HG03108 (cell line): ENCODE measurements at regions not wholly inside any gene's neighbourhood (a gene's known extent, or its start where the extent isn't known, plus 50 kb on each side); places are given as distances from the start of the nearest gene placed in this dataset.
A peak's percentile ranks its signal among the peaks of the same experiment; 100 is the strongest.
"Not testable (repeated sequence)": the region's sequence is repeated elsewhere in the genome, so short reads cannot be mapped to it uniquely, and the experiment has no call there.

Source experiments
- ATAC-seq: cut with Tn5 transposase; IDR thresholded peaks from one replicate; pipeline ENCODE4 v1.9.1; 2021; ENCODE audit warnings: moderate library complexity; ENCODE audit not compliant: unreplicated experiment

- ATAC-seq, result peak; percentile 54
Measured at GRCh38 chr10:59036311-59037017, 140.0 kb upstream of the PHYHIPL start.

GRCh38 chr10:59037018-59037389 lies 139.4 kb upstream of the PHYHIPL start:
- no peak for ATAC-seq

DNA sequence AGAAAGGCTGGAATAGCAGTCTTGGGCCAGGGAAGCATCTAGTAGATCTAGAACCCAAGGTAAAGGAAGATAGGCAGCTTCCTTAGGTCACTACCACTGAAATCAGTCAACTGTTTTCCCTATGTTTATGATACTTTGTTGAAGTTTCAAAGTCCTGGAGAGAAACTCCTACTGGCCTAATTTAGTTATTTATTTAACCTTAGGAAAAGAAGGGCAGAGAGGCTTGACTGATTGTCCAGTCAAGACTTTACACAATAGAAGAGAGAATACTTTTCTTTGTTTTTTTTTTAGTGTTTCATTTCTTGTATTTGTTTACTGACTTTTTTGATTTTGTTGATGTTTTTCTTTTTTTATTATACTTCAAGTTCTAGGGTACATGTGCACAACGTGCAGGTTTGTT lies 138.9 kb upstream of the PHYHIPL start:
- ATAC-seq, result no peak

- ATAC-seq, result not testable (repeated sequence)
Measured at GRCh38 chr10:59043358-59043757, 133.1 kb upstream of the PHYHIPL start.

DNA sequence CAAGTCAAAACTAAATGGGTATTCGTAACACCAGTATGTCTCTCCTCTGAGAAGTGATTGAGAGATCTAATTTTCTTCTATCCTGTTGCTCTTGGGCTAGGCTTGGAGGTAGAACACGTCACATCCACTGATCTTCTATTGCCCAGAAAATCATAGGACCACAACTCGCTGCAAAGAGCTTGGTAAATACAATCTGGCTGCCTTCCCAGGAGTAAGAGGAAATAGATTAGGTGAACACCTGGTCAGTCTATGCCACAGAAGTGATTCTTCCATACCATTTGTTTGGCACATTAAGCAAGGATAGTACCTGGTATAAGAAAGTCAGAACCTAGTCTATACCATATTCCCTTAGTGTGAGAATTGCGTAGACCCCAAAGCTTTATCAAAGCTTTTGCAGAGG lies 129.3 kb upstream of the PHYHIPL start:
- no peak for ATAC-seq

- ATAC-seq, result peak; percentile 90
Measured at GRCh38 chr10:59047957-59048618, 128.4 kb upstream of the PHYHIPL start.

GRCh38 chr10:59053502-59053901 lies 122.9 kb upstream of the PHYHIPL start:
- ATAC-seq, result not testable (repeated sequence)

DNA sequence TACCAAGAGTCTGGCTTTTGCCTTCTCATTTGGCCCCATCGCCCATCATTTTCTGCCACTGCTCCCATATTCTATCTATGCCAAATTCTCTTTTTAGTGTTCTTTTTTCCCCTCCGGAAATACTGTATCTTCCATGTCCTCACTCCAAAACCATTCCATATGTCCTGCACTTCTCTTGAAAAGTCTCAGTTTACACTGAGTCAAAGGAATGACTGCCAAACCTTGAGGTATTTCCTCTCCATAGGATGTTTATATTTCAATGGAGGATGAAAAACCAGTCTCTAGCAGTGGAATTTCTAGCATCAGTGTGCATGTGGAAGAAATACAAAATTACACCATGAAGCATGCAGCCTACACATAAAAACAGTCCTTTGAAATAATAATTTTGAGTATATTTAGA lies 121.4 kb upstream of the PHYHIPL start:
- ATAC-seq, result no peak

GRCh38 chr10:59057345-59057744 lies 119.1 kb upstream of the PHYHIPL start:
- ATAC-seq, result no peak

GRCh38 chr10:59060852-59061251 lies 115.6 kb upstream of the PHYHIPL start:
- no peak for ATAC-seq

GRCh38 chr10:59063491-59063890 lies 113.0 kb upstream of the PHYHIPL start:
- no peak for ATAC-seq

DNA sequence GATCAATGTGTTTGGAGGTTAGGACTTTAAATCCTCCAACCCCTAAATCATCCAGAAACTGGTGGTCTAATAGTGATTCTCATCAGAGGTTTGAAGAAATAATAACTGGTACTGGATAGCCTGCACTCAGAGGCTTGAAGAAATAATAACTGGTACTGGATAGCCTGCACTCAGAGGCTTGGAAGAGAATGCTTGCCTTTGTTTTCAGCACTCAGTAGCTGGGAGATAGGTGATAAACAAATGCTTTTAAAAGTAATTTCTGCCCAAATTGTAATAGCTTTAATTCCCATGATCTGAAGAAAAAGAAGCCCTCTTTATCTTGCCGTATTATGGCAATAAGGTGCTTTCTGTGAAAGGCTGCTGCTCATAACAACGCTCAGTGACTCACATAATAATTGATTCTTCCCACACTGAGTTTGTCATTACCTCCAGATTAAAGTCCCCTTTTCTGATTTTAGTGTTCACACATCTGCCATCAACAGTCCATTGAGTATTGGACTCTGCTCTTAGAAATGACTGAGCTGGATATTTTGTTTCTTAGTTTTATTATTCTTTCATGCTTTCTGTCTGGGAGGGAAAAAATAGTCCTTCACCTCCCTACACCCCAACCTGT lies 112.3 kb upstream of the PHYHIPL start:
- no peak for ATAC-seq

- no peak for ATAC-seq
Measured at GRCh38 chr10:59064759-59065539, 111.5 kb upstream of the PHYHIPL start.

- ATAC-seq, result no peak
Measured at GRCh38 chr10:59068581-59069191, 107.8 kb upstream of the PHYHIPL start.

DNA sequence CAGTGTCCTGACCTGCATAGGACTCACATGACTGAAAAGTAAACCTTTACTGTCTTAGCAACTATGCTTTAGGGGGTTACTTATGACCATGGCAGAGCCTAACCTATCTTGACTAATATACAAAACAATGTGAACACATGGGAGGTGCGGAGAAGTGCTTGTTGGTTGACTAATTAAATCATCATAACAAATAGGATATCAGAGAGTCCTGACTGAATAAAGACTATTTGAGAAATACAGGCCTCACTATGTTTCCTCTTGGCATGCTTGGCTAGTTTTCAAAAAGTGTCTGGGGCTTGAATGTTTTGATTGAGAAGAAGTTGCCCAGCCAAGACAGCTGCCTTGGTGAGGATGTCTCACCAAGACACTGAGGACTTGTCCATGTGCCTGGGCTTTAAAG lies 104.4 kb upstream of the PHYHIPL start:
- no peak for ATAC-seq

GRCh38 chr10:59073456-59074053 lies 102.9 kb upstream of the PHYHIPL start:
- ATAC-seq, result no peak

DNA sequence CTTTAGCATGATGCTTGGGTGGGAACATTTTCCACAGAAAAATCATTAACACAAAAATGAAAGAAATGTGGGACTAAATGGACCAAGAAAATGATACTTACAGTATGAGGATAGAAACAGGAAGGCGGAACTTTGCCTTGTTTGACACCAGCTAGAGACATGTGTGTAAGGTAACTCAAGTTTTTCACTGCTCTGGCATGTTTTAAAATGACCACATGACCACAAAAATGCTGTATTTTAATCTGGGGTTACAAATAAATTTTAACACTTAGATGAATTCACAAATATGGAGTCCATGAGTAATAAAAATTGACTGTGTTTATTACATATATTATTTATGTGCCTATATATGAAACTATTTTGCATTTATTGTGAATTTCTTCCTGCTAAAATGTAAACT lies 100.9 kb upstream of the PHYHIPL start:
- no peak for ATAC-seq

DNA sequence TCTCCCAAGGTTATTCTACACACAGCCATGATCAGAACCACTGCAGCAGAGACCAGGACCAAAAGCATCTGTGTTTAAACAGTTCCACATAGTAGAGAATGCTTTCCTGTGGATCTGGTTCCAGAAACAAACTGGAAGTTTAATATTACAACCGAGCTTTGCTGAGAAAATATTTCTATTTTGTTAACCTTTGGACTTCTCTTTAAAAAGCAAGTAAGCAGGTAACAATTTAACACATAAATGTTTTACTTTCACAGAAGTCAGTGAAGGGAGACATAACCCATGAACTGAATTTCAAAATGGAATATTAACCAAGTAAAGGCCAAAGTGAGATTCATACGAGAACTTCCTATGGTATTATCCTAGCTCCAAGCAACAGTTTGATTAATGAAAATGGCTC lies 98.6 kb upstream of the PHYHIPL start:
- ATAC-seq, result no peak

DNA sequence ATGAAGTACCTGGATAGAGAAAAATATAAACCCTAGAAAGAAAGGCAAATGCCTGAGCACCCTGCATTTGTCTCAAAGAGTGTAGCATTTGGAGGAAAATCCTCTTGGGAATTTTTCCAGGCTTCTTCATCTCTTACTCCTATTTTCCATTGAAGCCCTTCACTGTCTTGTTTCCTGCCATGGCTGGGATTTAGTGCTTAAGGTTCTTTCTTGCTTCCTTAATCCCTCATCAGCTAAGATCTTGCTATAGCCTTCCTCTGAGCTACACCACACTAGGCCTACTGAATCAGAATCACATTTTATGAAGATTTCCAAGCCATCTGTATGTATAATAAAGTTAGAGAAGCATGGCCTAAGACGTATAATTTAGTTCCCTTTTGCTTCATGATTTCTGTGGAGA lies 97.5 kb upstream of the PHYHIPL start:
- no peak for ATAC-seq

DNA sequence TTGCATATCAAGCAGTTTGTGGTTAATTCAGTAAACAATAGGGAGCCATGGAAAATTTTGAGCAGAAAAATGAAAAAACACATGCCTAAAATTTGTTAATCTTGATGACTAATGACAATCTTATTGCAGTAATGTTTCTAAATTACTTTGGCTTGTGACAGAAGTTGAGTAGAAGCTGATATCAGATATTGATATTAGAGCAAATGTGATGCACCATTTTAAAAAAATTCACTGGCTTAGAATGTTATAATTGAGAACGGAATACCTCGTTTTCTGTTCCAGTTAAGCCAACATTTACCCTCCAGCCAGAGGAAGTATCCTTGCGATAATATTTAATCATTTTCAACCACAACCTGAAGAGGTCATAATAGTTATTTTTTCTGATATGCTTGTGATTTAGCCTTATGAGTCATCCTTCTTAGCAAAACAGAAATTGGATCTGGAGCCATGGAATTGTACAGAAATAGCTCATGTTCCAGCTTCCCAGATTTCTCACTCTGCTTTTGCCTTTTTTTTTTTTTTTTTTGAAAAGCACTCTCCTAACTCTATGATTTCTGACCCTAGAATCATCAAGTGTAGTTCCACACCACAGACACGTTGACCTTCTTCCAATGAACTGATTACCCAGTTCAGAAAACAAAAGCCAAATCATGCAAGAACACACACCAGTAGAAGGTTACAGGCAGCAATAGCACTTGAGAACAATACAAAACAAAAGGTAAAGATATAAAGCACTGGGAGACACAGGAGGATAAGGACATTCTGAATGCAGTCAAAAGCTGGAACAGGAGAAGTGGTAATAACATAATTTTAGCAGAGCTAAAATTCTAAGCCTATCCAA lies 96.8 kb upstream of the PHYHIPL start:
- ATAC-seq, result no peak
